HCT116 (cell line): ENCODE measurements at regions not wholly inside any gene's neighbourhood (a gene's known extent, or its start where the extent isn't known, plus 50 kb on each side); places are given as distances from the start of the nearest gene placed in this dataset.

Source experiments
- ATAC-seq: fragments of 200-7000 bp; cut with Tn5 transposase; 2 replicates; pipeline ENCODE4 v1.9.1; 2020; ENCODE audit warnings: mild to moderate bottlenecking, moderate library complexity
- BruUV-seq: library from RNA; stranded (reverse); fragments of 400-500 nt; replicated peaks from 2 replicates; lab custom pipeline; 2021; lab: Mats Ljungman, UMichigan
- CTCF ChIA-PET: fragments of 300-600 bp; sonication (Branson Sonifier 250); formaldehyde crosslinking; loops from one replicate; lab custom pipeline; 2021; ENCODE audit warnings: antibody characterized with exemption; lab: Charles Lee
- POLR2A ChIA-PET: fragments of 300-600, 350-600 bp; sonication (Branson Sonifier 250); formaldehyde crosslinking; loops from one replicate; lab custom pipeline; 2021; ENCODE audit warnings: antibody characterized with exemption; lab: Charles Lee
- RAD21 ChIA-PET, 2 experiments: fragments of 300-600 bp; sonication (Branson Sonifier 250); formaldehyde crosslinking; loops; one replicate each; lab custom pipeline; 2023; ENCODE audit warnings: low total read pairs in 2 of 2; ENCODE audit not compliant: uncharacterized antibody in 2 of 2, unreplicated experiment in 2 of 2, low non-redundant PET in 1 of 2; lab: Charles Lee
- DNase-seq: peaks from one replicate; pipeline ENCODE4 v3.0.0-alpha.2; 2010; ENCODE audit warnings: low read depth, low spot score
- H2AFZ ChIP-seq: fragments of 200-600 bp; shearing (Covaris generic), sonication (generic); 2 replicates; pipeline ENCODE4 v1.6.1; 2017; ENCODE audit warnings: low read depth, mixed run types, mixed read lengths, antibody characterized with exemption, low read length; ENCODE audit not compliant: poor library complexity, severe bottlenecking
- H3K27ac ChIP-seq: 2 replicates; pipeline ENCODE4 v1.5.1; 2012; ENCODE audit warnings: low read depth, low read length
- H3K27me3 ChIP-seq: fragments of 200-600 bp; sonication (generic); 2 replicates; pipeline ENCODE4 v1.6.1; 2016; ENCODE audit warnings: mixed run types, low read length, mixed read lengths; ENCODE audit not compliant: insufficient read depth
- H3K36me3 ChIP-seq, 2 experiments: fragments of 200-500 bp in 1 of 2; fragments of 200-600 bp in 1 of 2; sonication (Bioruptor generic) in 1 of 2; sonication (generic) in 1 of 2; 2 replicates each; pipeline versions ENCODE4 v1.5.1 to v1.6.1; 2014 to 2016; ENCODE audit warnings: low read length in 2 of 2, inconsistent platforms in 1 of 2, mixed read lengths in 1 of 2, mixed run types in 1 of 2; ENCODE audit not compliant: insufficient read depth in 2 of 2, control insufficient read depth in 1 of 2
- H3K4me1 ChIP-seq, 2 experiments: fragments of 200-600 bp in 1 of 2; sonication (generic) in 1 of 2; 2 replicates each; pipeline versions ENCODE4 v1.5.1 to v1.6.1; 2012 to 2017; ENCODE audit warnings: low read length in 2 of 2, inconsistent platforms in 1 of 2, mild to moderate bottlenecking in 1 of 2, mixed read lengths in 1 of 2, mixed run types in 1 of 2, moderate library complexity in 1 of 2; ENCODE audit not compliant: insufficient read depth in 2 of 2, control insufficient read depth in 1 of 2
- H3K4me2 ChIP-seq: fragments of 200-600 bp; sonication (generic); 2 replicates; pipeline ENCODE4 v1.6.1; 2017; ENCODE audit warnings: mixed run types, low read length, mixed read lengths
- H3K4me3 ChIP-seq, 2 experiments: fragments of 200-600 bp in 1 of 2; sonication (generic) in 1 of 2; replicated peaks in 1 of 2; 2 replicates each; pipeline ENCODE4 v1.5.1; 2011 to 2016; ENCODE audit warnings: low read length in 2 of 2, control low read depth in 1 of 2, low read depth in 1 of 2, mild to moderate bottlenecking in 1 of 2, mixed read lengths in 1 of 2, mixed run types in 1 of 2
- H3K79me2 ChIP-seq: fragments of 200-600 bp; sonication (generic); 2 replicates; pipeline ENCODE4 v1.6.1; 2017; ENCODE audit warnings: mild to moderate bottlenecking, mixed run types, low read length, moderate library complexity, mixed read lengths; ENCODE audit not compliant: insufficient read depth
- H3K9ac ChIP-seq: fragments of 200-600 bp; sonication (generic); 2 replicates; pipeline ENCODE4 v1.6.1; 2016; ENCODE audit warnings: low read length, mixed read lengths
- H3K9me2 ChIP-seq: fragments of 200-600 bp; sonication (generic), shearing (Covaris generic); 2 replicates; pipeline ENCODE4 v1.6.1; 2017; ENCODE audit warnings: mixed run types, mild to moderate bottlenecking, moderate library complexity; ENCODE audit not compliant: insufficient read depth
- H3K9me3 ChIP-seq, 2 experiments: fragments of 200-500 bp in 1 of 2; fragments of 200-600 bp in 1 of 2; sonication (Bioruptor generic) in 1 of 2; sonication (generic) in 1 of 2; 2 replicates each; pipeline ENCODE4 v1.6.1; 2014 to 2017; ENCODE audit warnings: low read length in 2 of 2, mixed read lengths in 2 of 2, inconsistent platforms in 1 of 2, low read depth in 1 of 2, mild to moderate bottlenecking in 1 of 2, mixed run types in 1 of 2, moderate library complexity in 1 of 2; ENCODE audit not compliant: control insufficient read depth in 1 of 2, insufficient read depth in 1 of 2
- H4K20me1 ChIP-seq: fragments of 200-600 bp; sonication (generic), shearing (Covaris generic); 2 replicates; pipeline ENCODE4 v1.6.1; 2017; ENCODE audit warnings: mixed run types, mild to moderate bottlenecking, moderate library complexity; ENCODE audit not compliant: insufficient read depth
- CEBPB ChIP-seq: IDR thresholded peaks from 2 replicates; pipeline ENCODE4 v1.6.1; 2012; ENCODE audit warnings: low read depth
- EGR1 ChIP-seq: IDR thresholded peaks from 2 replicates; pipeline ENCODE4 v1.6.1; 2012; ENCODE audit warnings: low read depth
- ELF1 ChIP-seq: IDR thresholded peaks from 2 replicates; pipeline ENCODE4 v1.6.1; 2012; ENCODE audit warnings: low read depth, borderline replicate concordance
- EZH2 ChIP-seq: fragments of 200-600 bp; sonication (generic); IDR thresholded peaks from 2 replicates; pipeline ENCODE4 v1.6.1; 2017; ENCODE audit warnings: antibody characterized with exemption, mixed run types
- JUND ChIP-seq: IDR thresholded peaks from 2 replicates; pipeline ENCODE4 v1.6.1; 2012
- POLR2A ChIP-seq: IDR thresholded peaks from 2 replicates; pipeline ENCODE4 v1.7.0; 2011; ENCODE audit warnings: borderline replicate concordance; ENCODE audit not compliant: insufficient read depth, insufficient read length; ENCODE audit errors: extremely low read depth
- SIN3A ChIP-seq: IDR thresholded peaks from 2 replicates; pipeline ENCODE4 v1.6.1; 2012; ENCODE audit warnings: low read depth
- SRF ChIP-seq: IDR thresholded peaks from 2 replicates; pipeline ENCODE4 v1.6.1; 2012; ENCODE audit warnings: low read depth
- TCF7L2 ChIP-seq: IDR thresholded peaks from 2 replicates; pipeline ENCODE4 v1.7.0; 2011; ENCODE audit warnings: borderline replicate concordance, inconsistent platforms; ENCODE audit not compliant: insufficient read depth, insufficient read length; ENCODE audit errors: extremely low read depth
- ZBTB33 ChIP-seq: IDR thresholded peaks from 2 replicates; pipeline ENCODE4 v1.6.1; 2011; ENCODE audit warnings: mild to moderate bottlenecking, low read length, moderate library complexity; ENCODE audit not compliant: insufficient replicate concordance; ENCODE audit errors: extremely low read depth
- ZFX ChIP-seq: fragments of 450-650 bp; IDR thresholded peaks from 2 replicates; pipeline ENCODE4 v1.6.1; 2017
- ZNF274 ChIP-seq: fragments of 200-500 bp; sonication (Bioruptor generic); IDR thresholded peaks from 2 replicates; pipeline ENCODE4 v1.6.1; 2014; ENCODE audit warnings: mild to moderate bottlenecking, low read depth, low read length, inconsistent platforms
- intact Hi-C: fragments of 100-400 bp; cut with micrococcal nuclease; formaldehyde crosslinking; loops from 2 replicates; pipeline ENCODE4 v1.10.0; 2022
- TF ChIP-seq, protein P1 (sequence below): IDR thresholded peaks from 2 replicates; pipeline ENCODE4 v1.6.1; 2012; ENCODE audit warnings: low read depth
- TF ChIP-seq, protein P2 (sequence below): IDR thresholded peaks from 2 replicates; pipeline ENCODE4 v1.6.1; 2012

DNA sequence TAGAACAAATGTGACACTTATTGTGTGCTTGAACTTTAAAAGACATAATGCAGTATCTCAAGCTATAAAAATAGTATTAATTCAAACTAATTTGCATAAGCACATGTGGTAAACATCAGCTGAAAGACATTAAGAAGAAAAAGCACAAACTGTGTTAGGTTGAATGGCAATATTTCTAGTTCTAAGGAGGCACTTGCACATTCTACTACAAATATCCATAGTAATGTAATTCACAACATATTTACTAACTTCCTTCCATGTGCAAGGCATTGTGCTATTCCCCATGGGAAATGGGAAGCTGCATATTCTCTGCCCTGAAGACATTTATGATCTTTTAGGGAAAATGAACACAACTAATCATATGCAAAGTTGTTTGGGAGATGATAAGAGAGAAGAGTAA is 80.2 kb upstream of the SLC13A1 start:
- Histone ChIP-seq H3K9me2 (no peaks in the 10 kb centered on the region), H3K4me2 (no peak overlapping the region), H3K27me3 (no peaks in the 10 kb centered on the region), H3K9me3 (no peaks in the 10 kb centered on the region), H3K4me1 (no peaks in the 10 kb centered on the region), H3K9ac (no peak overlapping the region), H4K20me1 (no peaks in the 10 kb centered on the region), H3K36me3 (no peaks in the 10 kb centered on the region), H3K27ac (no peak overlapping the region), H3K4me3 (no peak overlapping the region), H3K79me2 (no peaks in the 10 kb centered on the region), H2AFZ (no peak overlapping the region)
- no peak for DNase-seq
- ChIA-PET CTCF (no interaction called here), RAD21 (no interaction called here), POLR2A (no interaction called here)
- TF ChIP-seq JUND, result no peak
- TF ChIP-seq POLR2A, result no peak
- TF ChIP-seq SIN3A, result no peak
- TF ChIP-seq ELF1, result no peak
- TF ChIP-seq, protein P1, sequence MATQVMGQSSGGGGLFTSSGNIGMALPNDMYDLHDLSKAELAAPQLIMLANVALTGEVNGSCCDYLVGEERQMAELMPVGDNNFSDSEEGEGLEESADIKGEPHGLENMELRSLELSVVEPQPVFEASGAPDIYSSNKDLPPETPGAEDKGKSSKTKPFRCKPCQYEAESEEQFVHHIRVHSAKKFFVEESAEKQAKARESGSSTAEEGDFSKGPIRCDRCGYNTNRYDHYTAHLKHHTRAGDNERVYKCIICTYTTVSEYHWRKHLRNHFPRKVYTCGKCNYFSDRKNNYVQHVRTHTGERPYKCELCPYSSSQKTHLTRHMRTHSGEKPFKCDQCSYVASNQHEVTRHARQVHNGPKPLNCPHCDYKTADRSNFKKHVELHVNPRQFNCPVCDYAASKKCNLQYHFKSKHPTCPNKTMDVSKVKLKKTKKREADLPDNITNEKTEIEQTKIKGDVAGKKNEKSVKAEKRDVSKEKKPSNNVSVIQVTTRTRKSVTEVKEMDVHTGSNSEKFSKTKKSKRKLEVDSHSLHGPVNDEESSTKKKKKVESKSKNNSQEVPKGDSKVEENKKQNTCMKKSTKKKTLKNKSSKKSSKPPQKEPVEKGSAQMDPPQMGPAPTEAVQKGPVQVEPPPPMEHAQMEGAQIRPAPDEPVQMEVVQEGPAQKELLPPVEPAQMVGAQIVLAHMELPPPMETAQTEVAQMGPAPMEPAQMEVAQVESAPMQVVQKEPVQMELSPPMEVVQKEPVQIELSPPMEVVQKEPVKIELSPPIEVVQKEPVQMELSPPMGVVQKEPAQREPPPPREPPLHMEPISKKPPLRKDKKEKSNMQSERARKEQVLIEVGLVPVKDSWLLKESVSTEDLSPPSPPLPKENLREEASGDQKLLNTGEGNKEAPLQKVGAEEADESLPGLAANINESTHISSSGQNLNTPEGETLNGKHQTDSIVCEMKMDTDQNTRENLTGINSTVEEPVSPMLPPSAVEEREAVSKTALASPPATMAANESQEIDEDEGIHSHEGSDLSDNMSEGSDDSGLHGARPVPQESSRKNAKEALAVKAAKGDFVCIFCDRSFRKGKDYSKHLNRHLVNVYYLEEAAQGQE, result no peak
- no peak for TF ChIP-seq ZNF274
- no peak for TF ChIP-seq SRF
- TF ChIP-seq EZH2, result no peak
- no peak for TF ChIP-seq TCF7L2
- no peak for TF ChIP-seq ZBTB33
- no peak for TF ChIP-seq EGR1
- no peak for TF ChIP-seq CEBPB
- no peak for TF ChIP-seq ZFX
- TF ChIP-seq, protein P2, sequence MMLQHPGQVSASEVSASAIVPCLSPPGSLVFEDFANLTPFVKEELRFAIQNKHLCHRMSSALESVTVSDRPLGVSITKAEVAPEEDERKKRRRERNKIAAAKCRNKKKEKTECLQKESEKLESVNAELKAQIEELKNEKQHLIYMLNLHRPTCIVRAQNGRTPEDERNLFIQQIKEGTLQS, result no peak
- intact Hi-C loops, result no loop called here
- ATAC-seq, result no peak
- BruUV-seq, result no TSS peak
